CD4-positive, alpha-beta T cell treated with Interleukin-4 for 1 hour (primary cell): ENCODE measurements at regions not wholly inside any gene's neighbourhood (a gene's known extent, or its start where the extent isn't known, plus 50 kb on each side); places are given as distances from the start of the nearest gene placed in this dataset.

Source experiments
- DNase-seq, 2 donors: peaks; one replicate each; pipeline ENCODE4 v3.0.0-alpha.2; 2020 to 2022

DNA sequence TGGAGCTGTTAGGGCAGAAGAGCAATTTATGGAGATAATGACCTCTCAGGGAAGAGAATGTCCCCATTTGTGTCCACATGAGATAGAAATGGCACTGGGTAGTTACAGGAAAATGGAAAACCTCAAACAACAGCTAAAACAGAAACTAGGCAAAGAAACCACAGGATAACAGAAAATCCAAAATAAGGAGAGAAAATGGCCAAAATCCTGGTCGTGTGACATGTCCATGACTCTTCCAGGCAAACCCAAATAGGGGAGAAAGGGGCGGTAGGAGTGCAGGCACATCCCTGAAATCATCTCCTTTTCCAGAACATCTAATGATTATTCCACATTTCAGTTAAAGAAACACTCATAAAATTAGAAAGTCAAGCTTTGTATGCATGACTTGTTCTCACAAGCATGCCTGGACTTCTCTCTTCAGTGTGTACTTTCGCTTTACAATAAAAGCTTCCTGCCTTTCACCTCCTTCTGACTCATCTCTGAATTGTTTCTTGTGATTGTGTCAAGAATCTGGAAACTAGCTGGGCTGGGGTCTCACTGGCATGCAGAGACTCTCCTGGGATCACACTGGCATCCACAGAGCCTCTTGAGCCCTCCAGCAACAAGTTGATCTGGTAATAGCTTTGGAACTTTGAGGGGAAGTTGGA, 171.4 kb upstream of the ZP4 start:
- no peak for DNase-seq

DNA sequence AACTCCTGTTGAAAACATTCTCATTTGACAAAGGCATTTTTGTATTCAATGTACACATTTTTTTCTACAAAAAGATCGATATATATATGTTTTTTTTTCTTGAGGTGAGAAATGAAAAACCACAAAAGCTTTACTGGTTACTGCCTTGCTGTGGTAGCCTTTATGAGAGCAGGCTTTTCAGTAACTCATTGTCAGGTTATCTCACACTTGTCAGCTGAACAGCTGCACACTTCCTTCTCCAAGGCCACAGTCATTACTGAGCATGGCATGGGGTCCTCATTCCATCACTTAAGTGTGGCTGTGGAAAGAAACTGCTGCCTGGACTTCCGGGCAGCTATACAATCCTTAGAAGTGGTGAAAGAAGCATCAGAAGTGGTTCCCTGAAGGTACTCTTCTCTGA, 169.3 kb upstream of the ZP4 start:
- DNase-seq, result no peak

DNA sequence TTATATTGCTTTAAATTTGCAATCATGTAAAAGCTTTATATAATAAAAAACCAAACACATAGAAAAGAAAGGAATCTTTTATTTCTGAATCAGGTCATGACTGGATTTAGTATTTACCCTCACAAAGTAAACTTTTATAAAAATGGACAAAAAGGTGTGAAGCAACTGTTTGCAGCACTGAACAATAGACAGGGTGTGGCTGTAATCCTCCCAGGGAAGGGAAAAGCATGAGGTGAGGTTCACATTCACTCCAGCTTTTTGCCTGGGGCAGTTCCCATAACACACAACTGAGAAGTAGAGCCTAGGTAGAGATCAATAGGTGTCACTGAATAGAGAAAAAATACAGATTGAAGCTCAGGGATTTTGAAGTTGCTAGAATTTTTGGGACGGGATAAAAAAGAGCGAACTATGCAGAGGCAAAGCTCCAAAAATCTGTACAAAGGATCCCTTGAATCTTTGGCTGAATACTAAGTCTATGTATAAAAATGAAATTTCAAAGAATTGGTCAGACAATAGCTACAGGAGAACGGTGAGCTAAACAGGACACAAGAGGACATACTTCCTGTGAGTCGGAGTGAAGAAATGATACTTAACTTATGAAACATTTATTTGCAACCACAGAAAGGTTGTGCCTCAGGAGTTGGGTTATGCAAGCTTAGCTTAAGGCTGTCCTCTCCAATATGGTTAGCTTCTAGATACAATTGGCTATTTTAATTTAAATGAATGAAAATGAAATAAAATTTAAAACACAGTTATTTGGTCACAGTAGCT, 162.0 kb upstream of the ZP4 start:
- no peak for DNase-seq

DNA sequence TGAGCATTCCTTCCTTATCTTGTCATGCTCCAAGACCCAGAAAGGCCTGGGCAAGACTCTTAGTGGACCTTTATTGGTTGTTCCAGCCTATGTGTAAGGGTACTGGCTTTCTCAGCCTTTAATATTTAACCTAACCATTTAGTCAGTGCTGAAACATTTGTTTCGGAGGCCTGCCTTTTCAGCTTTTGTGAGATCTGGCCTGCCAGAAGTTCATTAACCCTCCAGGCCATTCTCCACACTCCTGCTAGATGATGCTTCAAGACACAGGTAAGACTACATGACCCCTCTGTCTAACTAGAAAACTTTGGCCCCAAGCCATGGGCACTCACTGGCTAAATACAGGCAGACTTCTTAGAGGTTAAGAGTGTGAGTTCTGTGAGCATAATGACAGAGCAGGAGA, 138.4 kb upstream of the ZP4 start:
- no peak for DNase-seq

DNA sequence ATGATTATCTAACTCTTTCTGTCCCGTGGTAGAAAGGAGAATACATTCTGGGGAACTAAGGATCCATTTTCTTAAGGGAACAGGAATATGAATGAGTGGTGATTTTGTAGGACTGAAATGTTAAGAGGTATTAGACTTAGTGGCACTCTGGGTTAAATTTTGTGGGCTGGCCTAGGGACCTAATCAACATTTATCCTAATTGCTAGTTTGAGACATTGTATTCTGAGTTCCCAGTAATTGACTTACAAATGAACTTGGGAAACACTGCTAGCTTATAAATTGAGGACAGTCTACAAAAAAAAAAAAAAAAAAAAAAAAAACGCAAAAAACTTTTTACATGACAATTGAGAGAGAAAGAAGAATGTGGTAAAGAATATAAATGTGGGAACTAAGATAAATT, 136.6 kb upstream of the ZP4 start:
- no peak for DNase-seq

DNA sequence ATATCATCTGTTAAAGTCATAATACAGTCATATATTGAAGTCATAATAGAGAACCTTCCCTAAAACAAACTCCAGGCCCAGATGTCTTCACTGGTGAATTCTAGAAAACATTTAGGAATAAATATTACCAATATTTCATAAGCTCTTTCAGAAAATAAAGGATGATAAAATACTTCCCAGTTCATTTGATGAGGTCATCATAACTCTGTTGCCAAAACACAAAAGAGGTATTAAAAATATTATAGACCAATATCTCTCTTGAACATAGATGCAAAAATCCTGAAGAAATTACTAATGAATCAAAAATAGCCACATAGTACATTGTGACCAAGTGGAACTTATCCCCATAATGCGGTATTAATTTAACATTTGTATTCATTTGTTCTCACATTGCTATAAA, 132.4 kb upstream of the ZP4 start:
- DNase-seq, result no peak

DNA sequence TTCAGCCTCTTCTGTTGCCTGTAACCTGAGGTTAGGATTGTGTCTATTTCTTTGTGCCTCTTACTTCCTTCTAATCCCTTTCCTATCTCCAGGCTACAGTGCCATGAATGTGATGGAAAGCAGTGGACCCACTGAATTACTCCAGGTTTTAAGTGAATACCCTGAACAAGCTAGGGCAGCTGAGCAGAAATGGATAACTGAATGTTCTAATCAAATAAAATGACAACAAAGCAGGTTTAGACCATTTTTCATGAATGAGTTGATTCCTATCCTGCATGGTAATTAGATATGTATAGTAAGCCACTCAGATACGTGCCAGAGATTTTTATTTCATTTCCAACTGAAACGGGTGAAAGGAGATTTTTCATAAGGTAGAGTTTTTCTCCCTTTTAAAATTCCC, 127.5 kb upstream of the ZP4 start:
- no peak for DNase-seq

DNA sequence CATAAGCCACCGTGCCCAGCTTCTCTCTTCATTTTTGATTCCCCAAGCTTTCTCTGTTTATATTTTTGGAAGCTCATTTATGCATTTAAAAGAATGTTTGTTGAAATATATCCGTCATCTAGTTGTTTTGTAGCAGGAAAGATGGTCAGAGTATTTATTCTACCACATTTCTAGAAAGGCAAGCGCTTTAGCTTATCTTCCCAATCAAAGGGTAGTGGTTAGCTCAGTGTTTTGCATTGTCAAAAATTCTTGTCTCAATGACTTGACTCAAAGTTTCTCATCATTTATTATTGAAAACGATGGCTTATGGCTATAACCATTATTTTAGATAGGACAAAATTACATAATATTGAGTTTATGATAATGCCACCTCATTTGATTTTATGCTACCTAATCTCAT, 116.1 kb upstream of the ZP4 start:
- no peak for DNase-seq

DNA sequence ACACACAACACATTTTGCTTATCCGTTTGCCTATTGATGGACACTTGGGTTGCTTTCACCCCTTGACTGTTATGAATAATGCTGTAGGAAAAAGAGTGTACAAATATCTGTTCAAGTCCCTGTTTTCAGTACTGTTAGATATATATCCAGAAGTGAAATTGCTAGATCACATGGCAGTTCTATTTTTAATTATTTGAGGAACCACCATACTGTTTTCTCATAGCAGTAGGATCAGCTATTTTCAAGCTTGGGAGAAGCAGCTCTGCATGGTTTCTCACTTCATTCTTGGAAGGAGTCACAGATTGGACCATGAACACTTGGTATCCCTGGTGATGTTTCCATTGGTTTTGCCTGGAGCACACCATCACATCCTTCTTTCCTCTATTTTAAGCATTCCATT, 114.4 kb upstream of the ZP4 start:
- DNase-seq, result no peak

DNA sequence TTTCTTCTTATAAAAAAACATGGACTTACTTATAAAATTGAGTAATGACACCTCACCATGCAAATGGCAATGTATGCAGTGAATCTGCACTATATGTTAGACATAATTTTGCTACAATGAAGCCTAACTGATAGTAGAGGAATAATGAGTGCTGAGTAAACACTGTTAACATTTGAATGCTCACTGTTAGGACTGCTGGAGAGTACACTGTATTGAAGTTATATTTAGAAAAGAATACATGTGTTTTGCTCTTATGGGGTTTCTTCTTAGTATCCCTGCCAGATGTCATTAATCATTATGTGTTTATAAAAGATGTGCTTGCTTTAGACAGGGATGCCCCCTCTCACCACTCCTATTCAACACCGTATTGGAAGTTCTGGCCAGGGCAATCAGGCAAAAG, 111.1 kb upstream of the ZP4 start:
- no peak for DNase-seq

DNA sequence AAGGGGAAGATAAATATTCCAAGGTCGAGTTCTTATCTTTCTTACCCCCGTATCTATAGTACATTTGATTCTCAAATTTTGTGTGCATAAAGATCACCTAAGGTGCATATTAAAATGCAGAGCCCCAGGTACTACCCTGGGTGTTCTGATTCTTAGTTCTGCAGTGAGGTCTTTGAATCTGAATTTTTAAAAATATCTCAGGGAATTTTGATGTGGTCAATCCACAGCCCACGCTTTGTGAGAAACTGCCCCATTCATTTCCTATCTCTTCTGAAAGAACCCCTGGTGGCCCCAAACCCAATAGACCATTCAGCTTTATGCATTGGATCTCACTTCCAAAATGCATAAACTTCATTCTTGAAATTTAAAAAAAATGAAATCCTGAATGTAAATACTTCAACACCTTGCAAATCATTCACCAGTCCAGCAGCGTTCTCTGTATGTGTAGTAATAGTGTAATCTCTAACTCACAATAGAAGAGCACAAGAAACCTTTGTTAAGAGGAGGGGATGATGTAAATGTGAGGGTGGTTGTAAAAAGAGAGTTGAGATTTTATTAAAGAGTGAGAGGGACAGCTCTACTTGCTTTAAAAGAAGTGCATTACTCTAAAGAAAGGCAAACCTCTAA, 108.8 kb upstream of the ZP4 start:
- DNase-seq, result no peak

DNA sequence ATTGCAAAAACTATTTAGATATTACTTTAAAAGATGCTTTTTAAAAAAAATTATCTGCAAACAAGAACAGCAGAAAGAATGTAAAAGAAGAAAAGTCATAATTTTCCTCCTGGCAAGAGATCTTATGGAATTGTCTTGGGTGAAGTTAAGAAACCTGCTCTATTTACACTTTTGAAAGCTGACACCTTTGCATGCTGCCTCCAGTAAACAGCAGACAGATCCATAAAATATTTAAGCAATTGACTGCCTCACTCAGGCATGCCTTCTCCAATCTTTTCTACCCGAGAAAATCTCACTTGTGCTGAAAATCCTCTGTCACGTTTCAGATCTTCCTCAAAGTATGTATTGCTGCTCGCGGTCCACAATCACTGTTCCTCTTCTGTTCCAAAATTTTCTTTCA, 107.9 kb upstream of the ZP4 start:
- DNase-seq, result no peak

DNA sequence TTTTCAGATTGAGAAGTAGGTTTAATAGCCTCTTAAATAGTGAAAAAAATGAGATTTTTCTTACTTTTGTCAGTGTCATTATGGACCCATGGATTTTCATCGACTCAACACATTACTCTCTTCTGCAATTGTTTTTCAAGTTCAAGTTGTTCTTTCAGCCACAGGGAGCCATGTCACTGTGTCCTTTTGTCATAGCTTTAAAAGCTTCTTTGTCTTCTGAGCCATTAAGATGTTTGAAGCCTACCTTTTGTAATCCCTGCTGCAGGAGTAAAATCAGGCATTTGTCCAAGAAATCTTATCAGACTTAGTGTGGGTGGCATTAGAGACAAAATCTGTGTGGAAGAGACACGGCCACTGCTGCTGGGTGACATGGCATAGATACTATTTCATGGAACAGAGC, 92.8 kb upstream of the ZP4 start:
- DNase-seq, result no peak

DNA sequence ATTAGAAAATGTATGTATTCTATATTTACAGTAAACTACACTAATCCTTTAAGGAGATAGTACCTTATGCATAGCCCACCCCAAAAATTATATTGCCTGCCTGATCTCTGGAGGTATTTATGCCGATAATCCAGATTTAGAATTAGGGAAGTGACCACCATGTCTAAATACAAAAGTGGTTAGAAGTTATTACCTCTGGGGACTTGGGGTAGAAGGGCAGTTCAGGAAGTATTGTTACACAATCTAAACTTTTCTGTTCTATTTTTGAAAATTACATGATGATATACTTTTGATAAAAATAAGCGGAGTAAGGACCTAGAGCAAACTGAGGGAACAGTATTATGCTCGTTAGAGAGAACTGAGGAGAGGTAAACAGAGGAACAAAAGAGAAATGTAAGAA, 90.5 kb upstream of the ZP4 start:
- no peak for DNase-seq

DNA sequence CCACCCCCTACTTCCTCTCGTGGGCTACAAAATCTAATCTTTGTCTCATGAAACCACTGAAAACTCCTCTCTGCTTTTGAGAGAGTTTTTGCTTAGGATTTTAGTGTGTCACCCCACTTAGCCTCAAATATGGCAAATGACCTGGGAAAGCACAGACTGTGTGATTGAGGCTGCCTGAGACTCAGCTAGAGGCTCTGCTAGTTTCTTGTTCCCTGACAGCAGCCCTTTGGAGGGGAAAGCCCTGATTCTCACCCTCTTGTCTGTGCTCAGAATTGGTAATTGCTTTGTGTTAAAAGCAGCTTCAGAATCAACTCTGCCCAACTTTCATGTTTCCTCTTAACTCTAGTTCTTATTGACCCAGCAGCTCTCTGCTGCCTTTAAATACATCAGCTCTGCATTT, 85.6 kb upstream of the ZP4 start:
- no peak for DNase-seq

DNA sequence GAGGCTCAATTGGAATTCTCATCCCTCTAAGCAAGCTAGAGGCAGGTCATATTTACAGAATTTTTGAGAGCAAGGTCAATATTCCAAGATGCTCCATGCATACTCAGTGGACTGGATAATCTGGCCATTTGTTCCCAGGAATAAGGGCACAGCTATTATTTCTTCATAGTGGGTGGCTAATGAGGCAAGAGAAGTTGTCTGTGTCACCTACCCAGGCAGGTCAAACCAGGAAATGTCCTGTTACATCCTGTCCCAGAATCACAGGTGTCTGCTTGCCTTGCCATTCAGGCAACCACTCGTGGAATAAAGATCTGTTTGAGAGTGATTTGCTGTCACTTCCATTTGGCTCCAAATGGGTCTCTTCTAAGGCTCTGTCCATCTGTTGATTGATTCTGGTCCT, 85.2 kb upstream of the ZP4 start:
- DNase-seq, result no peak

DNA sequence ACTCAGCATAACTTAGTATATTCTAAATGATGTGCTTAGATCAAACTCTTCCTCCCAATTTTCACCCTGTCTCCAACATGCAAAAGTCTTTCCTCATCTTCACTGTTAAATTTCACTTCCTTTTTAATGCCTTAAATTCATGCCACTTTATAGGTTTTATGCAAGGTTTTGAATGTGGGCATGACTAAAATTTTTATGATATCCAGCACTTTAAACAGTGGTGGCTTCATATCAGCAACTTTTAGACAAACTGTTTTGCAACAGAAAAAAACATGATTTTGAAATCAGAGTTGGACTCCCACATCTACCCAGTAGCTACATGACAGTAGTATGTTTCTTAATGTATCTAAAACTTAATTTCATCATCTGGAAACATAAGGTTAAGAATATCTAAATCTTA, 84.7 kb upstream of the ZP4 start:
- DNase-seq, result no peak

DNA sequence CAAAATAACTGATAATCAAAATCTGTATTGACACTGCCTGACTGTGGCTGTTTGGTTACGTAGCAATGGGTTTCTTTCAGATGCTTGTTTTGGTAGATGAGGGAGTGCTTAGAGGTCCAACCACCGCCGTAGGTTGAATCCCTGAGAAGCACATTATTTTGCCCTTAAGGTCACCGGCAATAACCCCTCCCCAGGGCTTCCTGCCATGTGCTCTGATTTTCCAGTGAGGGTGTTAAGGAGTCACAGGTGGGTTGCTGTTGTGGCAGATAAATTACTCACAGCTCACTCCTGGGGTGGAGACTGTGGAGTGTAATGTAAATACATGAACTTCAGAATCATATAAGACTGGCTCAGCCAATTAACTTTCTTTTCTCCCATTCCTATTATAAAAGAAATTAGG, 81.5 kb upstream of the ZP4 start:
- no peak for DNase-seq

DNA sequence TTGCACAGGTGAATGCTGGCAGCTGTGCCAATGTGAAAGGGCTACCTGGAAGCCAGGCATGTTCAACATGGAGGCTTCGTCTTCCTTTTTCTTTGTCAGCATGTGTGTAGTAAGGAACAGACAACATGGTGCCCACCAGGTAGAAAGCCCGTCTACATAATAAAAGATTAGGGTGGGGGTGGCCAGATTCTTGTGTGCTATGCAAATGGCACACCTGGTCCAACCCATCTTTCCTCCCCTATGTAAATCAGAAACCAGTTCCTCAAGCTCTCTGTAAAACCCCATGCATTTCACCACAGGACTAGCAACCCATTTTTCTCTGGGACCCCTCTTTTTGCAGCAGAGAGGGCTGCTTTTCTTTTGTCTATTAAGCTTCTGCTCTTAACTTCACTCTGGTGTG, 72.3 kb upstream of the ZP4 start:
- DNase-seq, result no peak

DNA sequence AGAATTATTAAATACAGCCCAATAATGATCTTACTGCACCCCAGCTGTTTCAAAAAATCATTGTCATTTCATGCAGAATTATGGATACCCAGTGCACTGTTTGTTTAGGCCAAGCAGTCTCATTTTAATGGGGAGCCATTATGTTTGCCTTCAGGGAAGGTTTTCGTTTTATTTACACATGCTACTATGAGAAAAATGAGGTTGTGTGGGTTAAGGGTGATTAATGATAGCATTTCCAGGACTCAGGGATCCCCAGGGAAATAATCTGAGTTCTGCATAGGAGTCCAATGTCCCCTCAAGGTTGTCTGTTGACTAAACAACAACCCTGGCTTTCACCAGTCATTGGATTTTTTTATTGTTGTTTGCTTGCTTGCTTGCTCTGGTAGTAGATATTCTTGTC, 71.0 kb upstream of the ZP4 start:
- DNase-seq, result no peak

DNA sequence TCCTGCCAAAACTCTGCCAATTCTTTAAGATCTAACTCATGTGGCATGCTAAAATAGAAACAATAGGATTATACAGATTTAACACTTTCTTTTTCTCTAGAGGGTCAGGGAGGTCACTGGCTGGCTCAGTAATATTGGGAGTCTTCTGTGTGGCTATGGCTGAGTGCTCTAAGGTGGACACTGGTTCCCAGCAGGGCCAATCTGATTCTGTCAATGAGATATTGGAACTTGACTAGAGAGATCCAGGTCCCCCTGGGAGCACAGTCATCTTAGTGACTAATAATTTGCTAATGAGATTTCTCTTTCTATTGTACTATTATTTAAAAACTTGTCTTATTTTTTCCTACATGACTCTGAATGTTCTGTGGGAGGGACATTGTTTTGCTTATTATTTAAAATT, 69.1 kb upstream of the ZP4 start:
- DNase-seq, result no peak

DNA sequence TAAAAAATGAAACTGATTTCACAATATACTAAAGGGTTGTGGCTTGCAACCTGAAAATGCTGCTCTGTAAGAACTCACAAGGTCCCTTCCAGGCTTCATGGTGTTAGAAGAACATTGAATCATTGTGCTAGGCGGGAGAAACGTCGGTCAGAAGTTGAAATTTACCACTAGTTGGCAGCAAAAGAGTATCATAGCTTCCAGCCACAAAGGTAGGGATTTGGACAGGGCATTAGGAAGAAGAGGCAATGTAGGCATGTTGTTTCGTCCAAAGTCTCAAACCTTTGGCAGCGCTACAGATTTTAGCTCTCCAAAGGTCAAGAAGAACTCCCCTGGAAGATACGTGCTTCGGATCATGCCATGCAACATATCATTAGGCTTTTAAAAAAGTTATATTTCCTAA, 62.5 kb upstream of the ZP4 start:
- DNase-seq, result no peak
